A549 (cell line): ENCODE measurements at regions not wholly inside any gene's neighbourhood (a gene's known extent, or its start where the extent isn't known, plus 50 kb on each side); places are given as distances from the start of the nearest gene placed in this dataset.

Experiments used
- CEBPB ChIP-seq, 2 experiments: fragments of >200 bp in 1 of 2; sonication (Bioruptor Twin) in 1 of 2; formaldehyde crosslinking in 1 of 2; IDR thresholded peaks; 2 replicates each; pipeline ENCODE4 v1.6.1; 2012 to 2016
- CHD4 ChIP-seq: fragments of 200-600 bp; sonication (generic); IDR thresholded peaks from 2 replicates; pipeline ENCODE4 v1.6.1; 2016; ENCODE audit warnings: antibody characterized with exemption, mild to moderate bottlenecking, borderline replicate concordance
- CTCF ChIP-seq: fragments of >200 bp; sonication (Bioruptor Twin); formaldehyde crosslinking; IDR thresholded peaks from 3 replicates; pipeline ENCODE4 v1.5.1; 2016
- EP300 ChIP-seq, 2 experiments: fragments of >200 bp; sonication (Bioruptor Twin); formaldehyde crosslinking; IDR thresholded peaks; 2 replicates in 1 of 2; 3 replicates in 1 of 2; pipeline ENCODE4 v1.6.1; 2016 to 2017
- ESRRA ChIP-seq: fragments of 150-350 bp; IDR thresholded peaks from 2 replicates; pipeline ENCODE4 v1.6.1; 2014; ENCODE audit warnings: mild to moderate bottlenecking, low read length, borderline replicate concordance
- HDAC2 ChIP-seq: fragments of 200-600 bp; sonication (generic); IDR thresholded peaks from 2 replicates; pipeline ENCODE4 v1.6.1; 2016
- KDM1A ChIP-seq: fragments of 200-600 bp; sonication (generic); IDR thresholded peaks from 2 replicates; pipeline ENCODE4 v1.6.1; 2016; ENCODE audit warnings: low read depth, mild to moderate bottlenecking
- KDM5A ChIP-seq: fragments of 200-600 bp; sonication (generic); IDR thresholded peaks from 2 replicates; pipeline ENCODE4 v1.6.1; 2016; ENCODE audit warnings: antibody characterized with exemption, mild to moderate bottlenecking
- POLR2A ChIP-seq: IDR thresholded peaks from 2 replicates; pipeline ENCODE4 v1.6.1; 2012; ENCODE audit warnings: mild to moderate bottlenecking, low read length
- RAD21 ChIP-seq, 2 experiments: fragments of >200 bp in 1 of 2; sonication (Bioruptor Twin) in 1 of 2; formaldehyde crosslinking in 1 of 2; IDR thresholded peaks in 1 of 2; conservative IDR thresholded peaks in 1 of 2; 2 replicates in 1 of 2; 3 replicates in 1 of 2; pipeline ENCODE4 v1.6.1; 2012 to 2018; ENCODE audit warnings: inconsistent platforms in 1 of 2
- SMC3 ChIP-seq: fragments of >200 bp; sonication (Bioruptor Twin); formaldehyde crosslinking; IDR thresholded peaks from 3 replicates; pipeline ENCODE4 v1.6.1; 2018; ENCODE audit warnings: inconsistent platforms
- TP53 ChIP-seq: fragments of 250-450 bp; sonication (Bioruptor Pico); IDR thresholded peaks from 2 replicates; pipeline ENCODE4 v1.5.0; 2021; ENCODE audit warnings: mild to moderate bottlenecking, moderate library complexity
- ZNF302 ChIP-seq: fragments of 250-450 bp; sonication (Bioruptor Pico); IDR thresholded peaks from 2 replicates; pipeline ENCODE4 v1.9.0; 2021; ENCODE audit warnings: inconsistent platforms, mild to moderate bottlenecking, moderate library complexity
- TF ChIP-seq, protein P1 (sequence below): IDR thresholded peaks from 2 replicates; pipeline ENCODE4 v1.6.1; 2012

DNA sequence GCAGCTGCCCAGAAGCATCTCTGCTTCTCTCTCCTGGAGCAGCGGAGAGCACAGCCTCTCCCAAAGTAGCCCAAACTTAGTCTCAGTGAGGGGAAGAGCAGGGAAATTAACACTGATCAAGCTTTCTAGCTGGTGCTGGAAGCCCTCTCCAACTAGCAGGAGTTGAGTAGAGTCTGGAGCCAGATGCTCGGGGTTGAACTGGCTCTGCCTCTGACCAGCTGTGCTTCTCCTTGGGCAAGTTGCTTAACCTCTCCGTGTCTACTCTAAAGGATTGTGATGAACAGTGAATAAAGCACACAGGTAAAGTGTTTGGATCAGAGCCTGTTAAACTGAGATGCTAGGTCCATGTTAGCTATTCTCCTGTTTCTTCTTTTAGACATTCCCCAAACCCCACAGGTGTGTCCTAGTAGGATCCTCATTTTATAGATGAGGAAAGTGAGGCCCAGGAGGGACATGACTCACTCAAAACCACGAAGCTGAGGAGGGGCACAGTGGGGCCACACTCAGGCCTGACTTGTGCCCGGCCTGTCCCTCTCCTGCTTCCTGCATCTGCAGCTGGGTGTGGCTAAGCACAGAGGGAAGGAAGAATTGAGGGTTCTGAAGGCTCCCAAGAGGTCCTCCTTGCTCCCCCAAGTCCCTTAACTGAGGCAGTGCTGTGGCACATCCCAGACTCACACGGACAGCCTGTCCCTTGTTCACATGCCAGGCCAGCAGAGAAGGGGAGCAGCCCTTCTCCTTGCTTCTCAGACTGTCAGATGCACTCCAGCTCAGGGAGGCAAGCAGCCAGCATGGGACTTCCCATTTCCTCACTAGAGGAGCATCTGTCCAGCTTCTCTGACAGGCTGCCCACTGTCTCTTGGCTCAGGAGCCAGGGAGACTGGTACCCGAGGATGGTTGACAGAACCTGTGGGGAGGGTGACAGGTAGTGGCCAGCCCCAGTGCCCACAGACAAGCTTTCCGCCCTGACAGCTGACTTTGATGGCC, 152.0 kb upstream of the IGSF21 start:
- TF ChIP-seq CEBPB (IDR thresholded peaks at IDR 0.05): no peak
- no peak for TF ChIP-seq HDAC2
- TF ChIP-seq, protein P1, sequence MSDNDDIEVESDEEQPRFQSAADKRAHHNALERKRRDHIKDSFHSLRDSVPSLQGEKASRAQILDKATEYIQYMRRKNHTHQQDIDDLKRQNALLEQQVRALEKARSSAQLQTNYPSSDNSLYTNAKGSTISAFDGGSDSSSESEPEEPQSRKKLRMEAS: no peak
- TF ChIP-seq POLR2A: no peak
- no peak for TF ChIP-seq CTCF
- no peak for TF ChIP-seq KDM5A
- TF ChIP-seq TP53: no peak
- TF ChIP-seq EP300 (IDR thresholded peaks at IDR 0.05): no peak
- TF ChIP-seq SMC3: no peak
- TF ChIP-seq RAD21 (conservative IDR thresholded peaks at IDR 0.05 in 1 of 2, IDR thresholded peaks at IDR 0.05 in 1 of 2): no peak
- TF ChIP-seq ESRRA: no peak
- no peak for TF ChIP-seq ZNF302 (CRISPR knock-in tag)
- TF ChIP-seq KDM1A: no peak
- TF ChIP-seq CHD4: no peak
